ENCODE measurements at regions not wholly inside any gene's neighbourhood (a gene's known extent, or its start where the extent isn't known, plus 50 kb on each side); places are given as distances from the start of the nearest gene placed in this dataset.

DNA sequence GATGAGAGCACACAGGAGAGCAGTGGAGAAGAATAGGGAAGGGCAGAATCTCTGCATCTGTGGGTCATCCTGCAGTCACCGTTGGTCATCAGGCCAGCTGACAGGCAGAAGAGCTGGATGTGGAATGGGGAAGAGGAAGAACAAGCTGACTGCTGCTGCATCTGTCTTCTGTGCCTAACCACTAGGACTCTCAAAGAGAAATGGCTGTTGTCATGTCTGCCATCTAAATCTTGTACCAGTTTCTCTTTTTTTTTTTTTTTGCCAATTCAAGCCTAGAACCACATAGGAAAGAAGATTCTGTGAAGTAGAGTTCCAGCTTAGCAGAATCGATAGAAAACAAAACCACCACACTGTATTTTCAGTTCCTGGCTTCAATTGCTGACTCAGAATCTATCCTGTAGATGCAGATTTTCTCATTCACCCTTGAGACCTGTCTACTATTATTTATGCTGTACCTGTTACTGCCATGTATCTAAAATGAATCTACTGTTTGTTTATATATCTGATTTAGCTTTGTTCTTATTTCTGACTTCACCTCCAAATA lies 421.9 kb upstream of the PRICKLE1 start:
- TF ChIP-seq CTCF (conservative IDR thresholded peaks at IDR 0.05; ENCODE audit: low read length) (no peak), EZH2phosphoT487 (IDR thresholded peaks at IDR 0.05; ENCODE audit: borderline replicate concordance) (no peak)
